GM23338 (cell line): ENCODE measurements at regions not wholly inside any gene's neighbourhood (a gene's known extent, or its start where the extent isn't known, plus 50 kb on each side); places are given as distances from the start of the nearest gene placed in this dataset.

Source experiments
- ATAC-seq: fragments of 200-7000 bp; cut with Tn5 transposase; 3 replicates; pipeline ENCODE4 v1.9.1; 2020
- DNase-seq: peaks from one replicate; pipeline ENCODE4 v3.0.0-alpha.2; 2015; ENCODE audit warnings: low spot score
- H2AFZ ChIP-seq: fragments of 200-600 bp; sonication (generic); 2 replicates; pipeline ENCODE4 v1.8.0; 2016; ENCODE audit warnings: antibody characterized with exemption, mild to moderate bottlenecking, moderate library complexity
- H3F3A ChIP-seq: fragments of 200-600 bp; sonication (generic); replicated peaks from 2 replicates; pipeline ENCODE4 v1.8.0; 2017; ENCODE audit warnings: antibody characterized with exemption, mixed run types, low read depth
- H3K27ac ChIP-seq: fragments of 200-600 bp; sonication (generic); 2 replicates; pipeline ENCODE4 v1.6.1; 2016; ENCODE audit warnings: low read depth
- H3K27me3 ChIP-seq: fragments of 200-600 bp; sonication (generic); 2 replicates; pipeline ENCODE4 v1.8.0; 2016; ENCODE audit warnings: mild to moderate bottlenecking, mixed run types, moderate library complexity; ENCODE audit not compliant: insufficient read depth
- H3K36me3 ChIP-seq: fragments of 200-600 bp; sonication (generic); 2 replicates; pipeline ENCODE4 v1.8.0; 2016; ENCODE audit warnings: mild to moderate bottlenecking; ENCODE audit not compliant: insufficient read depth
- H3K4me1 ChIP-seq: fragments of 200-600 bp; sonication (generic); 2 replicates; pipeline ENCODE4 v1.8.0; 2016; ENCODE audit warnings: mild to moderate bottlenecking, moderate library complexity; ENCODE audit not compliant: insufficient read depth
- H3K4me2 ChIP-seq: fragments of 200-600 bp; sonication (generic); 2 replicates; pipeline ENCODE4 v1.7.1; 2017; ENCODE audit warnings: mixed run types
- H3K4me3 ChIP-seq: fragments of 200-600 bp; sonication (generic); 2 replicates; pipeline ENCODE4 v1.6.1; 2016; ENCODE audit warnings: mixed run types
- H3K79me2 ChIP-seq: fragments of 200-600 bp; sonication (generic); replicated peaks from 2 replicates; pipeline ENCODE4 v1.8.0; 2017; ENCODE audit warnings: mild to moderate bottlenecking; ENCODE audit not compliant: insufficient read depth
- H3K9me2 ChIP-seq: fragments of 200-600 bp; sonication (generic); 2 replicates; pipeline ENCODE4 v1.8.0; 2017; ENCODE audit not compliant: insufficient read depth
- H4K20me1 ChIP-seq: fragments of 200-600 bp; sonication (generic); replicated peaks from 2 replicates; pipeline ENCODE4 v1.8.0; 2017; ENCODE audit warnings: mild to moderate bottlenecking; ENCODE audit not compliant: insufficient read depth
- H3K27ac Mint-ChIP-seq: 2 replicates; pipeline ENCODE4 v1.8.0; 2020; ENCODE audit warnings: inconsistent platforms, mild to moderate bottlenecking, moderate library complexity, mixed read lengths
- H3K27me3 Mint-ChIP-seq: 3 replicates; pipeline ENCODE4 v1.8.0; 2022; ENCODE audit warnings: low read depth, mild to moderate bottlenecking, moderate library complexity, mixed read lengths, inconsistent platforms; ENCODE audit not compliant: insufficient read depth, poor library complexity
- H3K36me3 Mint-ChIP-seq: 3 replicates; pipeline ENCODE4 v1.8.0; 2021; ENCODE audit warnings: low read depth, mild to moderate bottlenecking, inconsistent platforms, moderate library complexity, mixed read lengths
- H3K4me1 Mint-ChIP-seq: 3 replicates; pipeline ENCODE4 v1.8.0; 2020; ENCODE audit warnings: mild to moderate bottlenecking, inconsistent platforms, mixed read lengths
- H3K4me3 Mint-ChIP-seq: 3 replicates; pipeline ENCODE4 v1.8.0; 2021; ENCODE audit warnings: moderate library complexity, mild to moderate bottlenecking, inconsistent platforms, mixed read lengths
- H3K9me3 Mint-ChIP-seq: 3 replicates; pipeline ENCODE4 v1.8.0; 2020; ENCODE audit warnings: moderate library complexity, mild to moderate bottlenecking, inconsistent platforms, mixed read lengths
- CREB1 ChIP-seq: fragments of 250-450 bp; sonication (Bioruptor Pico); IDR thresholded peaks from 2 replicates; pipeline ENCODE4 v1.5.0; 2020; ENCODE audit warnings: low read depth, mild to moderate bottlenecking, moderate library complexity
- CTCF ChIP-seq, 2 experiments: fragments of 200-600 bp in 1 of 2; sonication (generic) in 1 of 2; conservative IDR thresholded peaks; 2 replicates each; pipeline versions ENCODE4 v1.5.1 to v1.6.1; 2016 to 2017; ENCODE audit warnings: antibody characterized with exemption in 2 of 2, low read depth in 2 of 2, mild to moderate bottlenecking in 2 of 2, moderate library complexity in 1 of 2
- ETS1 ChIP-seq: IDR thresholded peaks from 2 replicates; pipeline ENCODE4 v1.6.1; 2016; ENCODE audit warnings: antibody characterized with exemption
- EZH2 ChIP-seq: fragments of 200-600 bp; sonication (generic); IDR thresholded peaks from one replicate; pipeline ENCODE4 v1.8.0; 2017; ENCODE audit warnings: antibody characterized with exemption, mild to moderate bottlenecking, low read depth; ENCODE audit not compliant: unreplicated experiment
- EZH2phosphoT487 ChIP-seq: fragments of 200-600 bp; sonication (generic); IDR thresholded peaks from one replicate; pipeline ENCODE4 v1.8.1; 2018; ENCODE audit warnings: antibody characterized with exemption; ENCODE audit not compliant: unreplicated experiment
- JUNB ChIP-seq: IDR thresholded peaks from one replicate; pipeline ENCODE4 v1.6.1; 2016; ENCODE audit warnings: antibody characterized with exemption; ENCODE audit not compliant: unreplicated experiment
- NANOG ChIP-seq: IDR thresholded peaks from 2 replicates; pipeline ENCODE4 v1.6.1; 2016; ENCODE audit warnings: antibody characterized with exemption, borderline replicate concordance
- POLR2AphosphoS5 ChIP-seq: IDR thresholded peaks from 2 replicates; pipeline ENCODE4 v1.6.1; 2016; ENCODE audit warnings: antibody characterized with exemption, low read depth
- REST ChIP-seq: IDR thresholded peaks from one replicate; pipeline ENCODE4 v1.6.1; 2018; ENCODE audit warnings: antibody characterized with exemption; ENCODE audit not compliant: unreplicated experiment
- STAT1 ChIP-seq: IDR thresholded peaks from one replicate; pipeline ENCODE4 v1.6.1; 2016; ENCODE audit warnings: antibody characterized with exemption; ENCODE audit not compliant: unreplicated experiment
- ZNF114 ChIP-seq: fragments of 250-450 bp; sonication (Bioruptor Pico); IDR thresholded peaks from 2 replicates; pipeline ENCODE4 v1.5.0; 2020; ENCODE audit warnings: mild to moderate bottlenecking, moderate library complexity
- ZNF331 ChIP-seq: fragments of 250-450 bp; sonication (Bioruptor Pico); IDR thresholded peaks from 2 replicates; pipeline ENCODE4 v1.5.0; 2020; ENCODE audit warnings: low read depth, mild to moderate bottlenecking, moderate library complexity
- ZNF462 ChIP-seq: fragments of 250-450 bp; sonication (Bioruptor Pico); IDR thresholded peaks from 2 replicates; pipeline ENCODE4 v1.5.0; 2020; ENCODE audit warnings: mild to moderate bottlenecking, moderate library complexity

GRCh38 chr5:169417676-169418075 lies 116.7 kb upstream of the SLIT3 start:
- no peaks in the 10 kb centered on the region for H3K9me3 Mint-ChIP-seq
- H3K9me2 ChIP-seq, result peaks cover 10% of the 10 kb centered on the region
- DNase-seq, result no peak
- no peaks in the 10 kb centered on the region for H3K4me1 ChIP-seq
- ATAC-seq, result no peak
- no peak overlapping the region for H3K4me2 ChIP-seq
- no peak overlapping the region for H3K4me3 ChIP-seq
- no peaks in the 10 kb centered on the region for H3K36me3 ChIP-seq
- H3F3A ChIP-seq, result no peaks in the 10 kb centered on the region
- no peaks in the 10 kb centered on the region for H3K79me2 ChIP-seq
- TF ChIP-seq ZNF331 (CRISPR knock-in tag) (no peak), NANOG (no peak), ZNF114 (no peak), ZNF462 (CRISPR knock-in tag) (no peak), CTCF (conservative IDR thresholded peaks at IDR 0.05; ENCODE audit: low read depth in 2 of 2) (no peak), REST (no peak), STAT1 (no peak), CREB1 (no peak), POLR2AphosphoS5 (no peak), EZH2 (no peak), EZH2phosphoT487 (no peak), JUNB (no peak), ETS1 (no peak)
- no peak overlapping the region for H2AFZ ChIP-seq
- no peaks in the 10 kb centered on the region for H3K36me3 Mint-ChIP-seq
- H3K27ac Mint-ChIP-seq, result no peak overlapping the region
- no peak overlapping the region for H3K27ac ChIP-seq
- H4K20me1 ChIP-seq, result no peaks in the 10 kb centered on the region
- peaks cover 8% of the 10 kb centered on the region; the same call in 1 of the 3 replicates for H3K4me1 Mint-ChIP-seq
- H3K27me3 ChIP-seq, result no peaks in the 10 kb centered on the region
- peaks cover 4% of the 10 kb centered on the region for H3K27me3 Mint-ChIP-seq
- no peak overlapping the region for H3K4me3 Mint-ChIP-seq
